Liver (tissue), 3 donors: ENCODE measurements at regions not wholly inside any gene's neighbourhood (a gene's known extent, or its start where the extent isn't known, plus 50 kb on each side); places are given as distances from the start of the nearest gene placed in this dataset.

Experiments
- CTCF ChIP-seq: fragments of 150-350 bp; IDR thresholded peaks from 2 replicates; pipeline ENCODE4 v1.5.1; 2017; ENCODE audit warnings: improper control_type of control experiment, low read depth, low read length; ENCODE audit not compliant: missing input control
- GABPA ChIP-seq, 2 donors: IDR thresholded peaks in 1 of 2; conservative IDR thresholded peaks in 1 of 2; 2 replicates each; pipeline ENCODE4 v1.6.1; 2016; ENCODE audit warnings: antibody characterized with exemption in 2 of 2, mild to moderate bottlenecking in 1 of 2, moderate library complexity in 1 of 2
- HNF4G ChIP-seq: IDR thresholded peaks from 2 replicates; pipeline ENCODE4 v1.6.1; 2016; ENCODE audit warnings: antibody characterized with exemption
- JUND ChIP-seq, 2 donors: IDR thresholded peaks; 2 replicates each; pipeline ENCODE4 v1.6.1; 2016; ENCODE audit warnings: antibody characterized with exemption in 2 of 2
- RAD21 ChIP-seq, 2 donors: IDR thresholded peaks; 2 replicates each; pipeline ENCODE4 v1.6.1; 2016; ENCODE audit warnings: antibody characterized with exemption in 2 of 2, mild to moderate bottlenecking in 2 of 2
- TAF1 ChIP-seq: conservative IDR thresholded peaks from 2 replicates; pipeline ENCODE4 v1.6.1; 2016; ENCODE audit warnings: antibody characterized with exemption, mild to moderate bottlenecking
- donor health status: healthy.
- donor health status: healthy.

GRCh38 chr20:39094391-39094790, 132.2 kb downstream of the DHX35 start:
- TF ChIP-seq GABPA (IDR thresholded peaks at IDR 0.05 in 1 of 2, conservative IDR thresholded peaks at IDR 0.05 in 1 of 2), result no peak
- no peak for TF ChIP-seq RAD21 (IDR thresholded peaks at IDR 0.05)
- TF ChIP-seq CTCF, result no peak
- no peak for TF ChIP-seq HNF4G
- no peak for TF ChIP-seq JUND (IDR thresholded peaks at IDR 0.05)
- no peak for TF ChIP-seq TAF1
